ENCODE measurements at regions not wholly inside any gene's neighbourhood (a gene's known extent, or its start where the extent isn't known, plus 50 kb on each side); places are given as distances from the start of the nearest gene placed in this dataset.

GRCh38 chr20:59405226-59406200, 105.1 kb downstream of the EDN3 start:
- TF ChIP-seq CTCF (IDR thresholded peaks at IDR 0.05; ENCODE audit: low read depth, low read length) (no peak), POLR2A (IDR thresholded peaks at IDR 0.05; ENCODE audit: extremely low read depth, insufficient read length) (no peak), MYC (IDR thresholded peaks at IDR 0.05; ENCODE audit: low read depth, low read length) (no peak)

Measured in NB4 (cell line).